HEK293T (cell line): ENCODE measurements at regions not wholly inside any gene's neighbourhood (a gene's known extent, or its start where the extent isn't known, plus 50 kb on each side); places are given as distances from the start of the nearest gene placed in this dataset.

Experiments used
- CTCF ChIA-PET: fragments of 350-600 bp; formaldehyde crosslinking; extraction: SDS; loops from one replicate; lab custom pipeline; 2021; ENCODE audit warnings: antibody characterized with exemption, inconsistent platforms; lab: Yijun Ruan, JAX
- POLR2A ChIA-PET: fragments of 350-600 bp; formaldehyde crosslinking; extraction: SDS; loops from one replicate; lab custom pipeline; 2020; ENCODE audit warnings: antibody characterized with exemption, inconsistent platforms; lab: Yijun Ruan, JAX
- DNase-seq: peaks from one replicate; pipeline ENCODE4 v3.0.0; 2012; ENCODE audit warnings: mixed read lengths; ENCODE audit errors: extremely low spot score
- ARNT ChIP-seq: fragments of 450-650 bp; IDR thresholded peaks from 2 replicates; pipeline ENCODE4 v1.6.1; 2017; ENCODE audit warnings: mild to moderate bottlenecking
- CTBP1 ChIP-seq: fragments of 450-650 bp; IDR thresholded peaks from 2 replicates; pipeline ENCODE4 v1.6.1; 2016; ENCODE audit warnings: borderline replicate concordance
- ELF4 ChIP-seq: fragments of 450-650 bp; IDR thresholded peaks from 2 replicates; pipeline ENCODE4 v1.6.1; 2017; ENCODE audit warnings: antibody characterized with exemption
- FOXA1 ChIP-seq: fragments of 450-650 bp; IDR thresholded peaks from 2 replicates; pipeline ENCODE4 v1.6.1; 2016; ENCODE audit warnings: mild to moderate bottlenecking
- FOXK2 ChIP-seq: fragments of 450-650 bp; IDR thresholded peaks from 2 replicates; pipeline ENCODE4 v1.6.1; 2016; ENCODE audit warnings: mild to moderate bottlenecking
- FOXM1 ChIP-seq: fragments of 450-650 bp; IDR thresholded peaks from 2 replicates; pipeline ENCODE4 v1.6.1; 2017; ENCODE audit warnings: mild to moderate bottlenecking, borderline replicate concordance
- HDGF ChIP-seq: fragments of 450-650 bp; IDR thresholded peaks from 2 replicates; pipeline ENCODE4 v1.6.1; 2017; ENCODE audit warnings: antibody characterized with exemption, borderline replicate concordance
- L3MBTL2 ChIP-seq: fragments of 450-650 bp; conservative IDR thresholded peaks from 2 replicates; pipeline ENCODE4 v1.6.1; 2016; ENCODE audit warnings: mild to moderate bottlenecking
- LEF1 ChIP-seq: fragments of 450-650 bp; IDR thresholded peaks from 2 replicates; pipeline ENCODE4 v1.6.1; 2017; ENCODE audit warnings: mild to moderate bottlenecking, borderline replicate concordance
- NFRKB ChIP-seq: fragments of 450-650 bp; IDR thresholded peaks from 2 replicates; pipeline ENCODE4 v1.6.1; 2016; ENCODE audit warnings: mild to moderate bottlenecking, moderate library complexity
- SP1 ChIP-seq: fragments of 450-650 bp; IDR thresholded peaks from 2 replicates; pipeline ENCODE4 v1.6.1; 2017
- SUZ12 ChIP-seq: fragments of 450-650 bp; IDR thresholded peaks from 2 replicates; pipeline ENCODE4 v1.6.1; 2016; ENCODE audit warnings: mild to moderate bottlenecking
- TARDBP ChIP-seq: fragments of 450-650 bp; IDR thresholded peaks from 2 replicates; pipeline ENCODE4 v1.6.1; 2016
- ZNF384 ChIP-seq: fragments of 450-650 bp; IDR thresholded peaks from 2 replicates; pipeline ENCODE4 v1.6.1; 2016
- TF ChIP-seq, protein P1 (sequence below): fragments of 450-650 bp; IDR thresholded peaks from 2 replicates; pipeline ENCODE4 v1.6.1; 2016

DNA sequence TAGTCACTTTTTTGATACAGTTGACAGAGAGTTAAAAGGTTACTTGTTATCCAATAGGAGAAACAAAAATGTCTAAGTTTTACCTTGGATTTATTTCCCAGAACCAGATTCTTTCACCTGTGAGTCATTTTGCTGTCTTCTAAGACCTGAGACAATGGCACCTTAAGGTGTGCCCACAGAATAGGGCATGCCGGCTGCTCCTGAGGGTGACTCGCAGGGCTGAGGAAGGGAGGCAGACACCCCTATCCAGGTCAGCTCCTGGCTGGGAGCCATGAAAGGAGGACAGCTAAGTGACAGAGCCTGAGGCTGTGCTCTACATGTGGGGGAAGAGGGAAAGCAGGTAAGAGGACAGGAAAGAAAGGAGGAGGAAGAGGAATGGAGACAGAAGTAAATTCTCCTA lies 67.8 kb downstream of the RASSF10 start:
- ChIA-PET CTCF (no interaction called here), POLR2A (no interaction called here)
- DNase-seq: no peak
- TF ChIP-seq TARDBP: no peak
- TF ChIP-seq ZNF384: no peak
- no peak for TF ChIP-seq NFRKB

GRCh38 chr11:13080861-13081260 lies 71.7 kb downstream of the RASSF10 start:
- TF ChIP-seq CTBP1: no peak
- TF ChIP-seq ZNF384: no peak
- POLR2A ChIA-PET: no interaction called here
- no peak for DNase-seq
- CTCF ChIA-PET: no interaction called here

- no peak for TF ChIP-seq NFRKB
- no peak for TF ChIP-seq LEF1
- no peak for TF ChIP-seq ARNT
- CTCF ChIA-PET: no interaction called here
- no peak for DNase-seq
- POLR2A ChIA-PET: no interaction called here
Observed at GRCh38 chr11:13082588-13082987, 73.5 kb downstream of the RASSF10 start.

GRCh38 chr11:13090228-13090708 lies 81.2 kb downstream of the RASSF10 start:
- CTCF ChIA-PET: no interaction called here
- no peak for DNase-seq
- POLR2A ChIA-PET: no interaction called here
- no peak for TF ChIP-seq SUZ12
- TF ChIP-seq HDGF: no peak
- no peak for TF ChIP-seq FOXM1
- no peak for TF ChIP-seq L3MBTL2
- TF ChIP-seq NFRKB: no peak
- no peak for TF ChIP-seq CTBP1
- TF ChIP-seq, protein P1, sequence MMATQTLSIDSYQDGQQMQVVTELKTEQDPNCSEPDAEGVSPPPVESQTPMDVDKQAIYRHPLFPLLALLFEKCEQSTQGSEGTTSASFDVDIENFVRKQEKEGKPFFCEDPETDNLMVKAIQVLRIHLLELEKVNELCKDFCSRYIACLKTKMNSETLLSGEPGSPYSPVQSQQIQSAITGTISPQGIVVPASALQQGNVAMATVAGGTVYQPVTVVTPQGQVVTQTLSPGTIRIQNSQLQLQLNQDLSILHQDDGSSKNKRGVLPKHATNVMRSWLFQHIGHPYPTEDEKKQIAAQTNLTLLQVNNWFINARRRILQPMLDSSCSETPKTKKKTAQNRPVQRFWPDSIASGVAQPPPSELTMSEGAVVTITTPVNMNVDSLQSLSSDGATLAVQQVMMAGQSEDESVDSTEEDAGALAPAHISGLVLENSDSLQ: no peak
- TF ChIP-seq ARNT: no peak
- no peak for TF ChIP-seq TARDBP

DNA sequence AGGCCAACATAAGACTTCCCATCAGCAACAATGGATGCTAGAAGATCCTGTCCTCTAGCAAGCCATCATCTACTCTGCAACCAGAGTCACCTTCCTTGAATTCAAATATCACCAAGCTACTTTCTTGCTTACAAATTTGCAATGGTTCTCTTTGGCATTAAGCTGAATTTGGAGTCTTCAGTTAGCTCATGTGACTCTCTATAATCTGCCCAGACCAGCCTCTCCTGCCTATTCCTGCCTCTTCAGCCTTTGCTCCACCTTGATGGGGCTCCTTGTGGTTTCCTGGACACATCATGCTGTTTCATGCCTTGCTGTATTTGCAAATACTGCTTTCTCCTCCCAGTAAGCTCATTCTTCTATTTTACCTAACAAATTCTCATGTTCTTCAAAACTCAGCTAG lies 82.3 kb downstream of the RASSF10 start:
- ChIA-PET CTCF (no interaction called here), POLR2A (no interaction called here)
- no peak for TF ChIP-seq ELF4
- no peak for TF ChIP-seq TARDBP
- no peak for TF ChIP-seq SUZ12
- TF ChIP-seq FOXK2: no peak
- no peak for TF ChIP-seq LEF1
- DNase-seq: no peak

- ChIA-PET CTCF (no interaction called here), POLR2A (no interaction called here)
- TF ChIP-seq L3MBTL2 (no peak), NFRKB (no peak)
- no peak for DNase-seq
Observed at GRCh38 chr11:13091804-13092203, 82.7 kb downstream of the RASSF10 start.

DNA sequence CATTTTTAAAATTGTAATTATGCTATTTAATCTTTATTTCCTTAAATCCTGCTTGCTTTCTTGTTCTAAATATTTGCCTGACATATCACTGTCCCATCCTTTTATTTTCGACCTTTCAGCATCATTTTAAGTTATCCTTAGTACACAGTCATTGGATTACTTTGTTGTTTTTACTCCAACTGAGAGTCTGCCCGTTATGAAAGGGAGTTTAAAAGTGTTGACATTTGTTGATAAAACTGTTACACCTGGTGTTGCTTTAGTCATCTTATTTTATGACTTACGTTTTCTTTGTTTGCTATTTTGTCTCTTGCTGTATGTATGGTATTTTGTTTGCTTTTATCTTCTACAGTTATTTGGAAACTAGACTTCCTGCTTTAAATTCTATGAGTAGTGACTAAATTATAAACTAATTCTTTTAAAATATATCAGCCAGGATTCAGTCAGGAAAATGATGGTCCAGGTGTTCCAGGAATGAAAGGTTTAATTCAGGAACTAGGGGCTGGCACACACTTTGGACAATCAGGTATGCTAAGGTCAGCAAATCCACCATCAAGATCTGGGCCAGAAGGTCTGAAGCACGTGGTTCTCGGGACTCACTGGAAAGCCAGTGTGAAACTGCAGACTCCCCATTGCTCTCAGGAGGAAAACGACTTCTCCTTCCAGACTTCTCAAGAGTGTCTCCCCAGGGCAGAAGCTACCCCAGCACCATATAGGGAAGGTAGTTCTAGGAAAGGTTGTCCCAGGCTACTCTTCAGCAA lies 86.0 kb downstream of the RASSF10 start:
- TF ChIP-seq L3MBTL2 (peak; percentile 38; the same call in 1 of the 2 replicates), NFRKB (no peak), FOXA1 (no peak), SUZ12 (no peak)
- POLR2A ChIA-PET: no interaction called here
- CTCF ChIA-PET: no interaction called here
- no peak for DNase-seq

- CTCF ChIA-PET: no interaction called here
- POLR2A ChIA-PET: no interaction called here
- TF ChIP-seq FOXA1 (no peak), SP1 (no peak), CTBP1 (no peak), ELF4 (no peak), HDGF (no peak), NFRKB (no peak)
- TF ChIP-seq, protein P1: no peak
- DNase-seq: no peak
Observed at GRCh38 chr11:13098063-13098462, 88.9 kb downstream of the RASSF10 start.

GRCh38 chr11:13098616-13099289 lies 89.6 kb downstream of the RASSF10 start:
- ChIA-PET POLR2A (no interaction called here), CTCF (no interaction called here)
- DNase-seq: no peak
- TF ChIP-seq ZNF384 (no peak), HDGF (no peak)
- TF ChIP-seq, protein P1: no peak
